ENCODE measurements at regions not wholly inside any gene's neighbourhood (a gene's known extent, or its start where the extent isn't known, plus 50 kb on each side); places are given as distances from the start of the nearest gene placed in this dataset.

- no peak for DNase-seq
Observed at GRCh38 chr1:34331020-34331926, 154.6 kb downstream of the C1orf94 start.

- no peak for DNase-seq
Observed at GRCh38 chr1:34332996-34333395, 156.3 kb downstream of the C1orf94 start.

- no peak for DNase-seq
Observed at GRCh38 chr1:34338871-34339270, 162.2 kb downstream of the C1orf94 start.

- no peak for DNase-seq
Observed at GRCh38 chr1:34341896-34342295, 165.2 kb downstream of the C1orf94 start.

- no peak for DNase-seq
Observed at GRCh38 chr1:34342334-34342733, 165.6 kb downstream of the C1orf94 start.

- no peak for DNase-seq
Observed at GRCh38 chr1:34346128-34346527, 169.4 kb downstream of the C1orf94 start.

- DNase-seq: no peak
Observed at GRCh38 chr1:34353409-34353808, 176.7 kb downstream of the C1orf94 start.

GRCh38 chr1:34354367-34354766 lies 177.7 kb downstream of the C1orf94 start:
- no peak for DNase-seq

- no peak for DNase-seq
Observed at GRCh38 chr1:34356853-34357252, 180.1 kb downstream of the C1orf94 start.

- DNase-seq: no peak
Observed at GRCh38 chr1:34358636-34359035, 181.9 kb downstream of the C1orf94 start.

GRCh38 chr1:34359411-34359810 lies 182.7 kb downstream of the C1orf94 start:
- no peak for DNase-seq

- no peak for DNase-seq
Observed at GRCh38 chr1:34360574-34360973, 183.9 kb downstream of the C1orf94 start.

- no peak for DNase-seq
Observed at GRCh38 chr1:34361121-34361520, 184.4 kb downstream of the C1orf94 start.

- DNase-seq: no peak
Observed at GRCh38 chr1:34361781-34362357, 185.2 kb downstream of the C1orf94 start.

GRCh38 chr1:34362949-34363348 lies 186.2 kb downstream of the C1orf94 start:
- no peak for DNase-seq

GRCh38 chr1:34363447-34363846 lies 186.7 kb downstream of the C1orf94 start:
- DNase-seq: no peak

- DNase-seq: no peak
Observed at GRCh38 chr1:34363915-34364314, 187.2 kb downstream of the C1orf94 start.

GRCh38 chr1:34364376-34364775 lies 187.7 kb downstream of the C1orf94 start:
- no peak for DNase-seq

GRCh38 chr1:34365295-34365694 lies 188.6 kb downstream of the C1orf94 start:
- DNase-seq: no peak

GRCh38 chr1:34366875-34367624 lies 190.3 kb downstream of the C1orf94 start:
- DNase-seq: no peak

- no peak for DNase-seq
Observed at GRCh38 chr1:34367954-34368353, 191.2 kb downstream of the C1orf94 start.

- no peak for DNase-seq
Observed at GRCh38 chr1:34369701-34370455, 193.2 kb downstream of the C1orf94 start.

- DNase-seq: no peak
Observed at GRCh38 chr1:34370748-34371147, 194.0 kb downstream of the C1orf94 start.
